ENCODE measurements at regions not wholly inside any gene's neighbourhood (a gene's known extent, or its start where the extent isn't known, plus 50 kb on each side); places are given as distances from the start of the nearest gene placed in this dataset.
"Not testable (repeated sequence)": the region's sequence is repeated elsewhere in the genome, so short reads cannot be mapped to it uniquely, and the experiment has no call there.

DNA sequence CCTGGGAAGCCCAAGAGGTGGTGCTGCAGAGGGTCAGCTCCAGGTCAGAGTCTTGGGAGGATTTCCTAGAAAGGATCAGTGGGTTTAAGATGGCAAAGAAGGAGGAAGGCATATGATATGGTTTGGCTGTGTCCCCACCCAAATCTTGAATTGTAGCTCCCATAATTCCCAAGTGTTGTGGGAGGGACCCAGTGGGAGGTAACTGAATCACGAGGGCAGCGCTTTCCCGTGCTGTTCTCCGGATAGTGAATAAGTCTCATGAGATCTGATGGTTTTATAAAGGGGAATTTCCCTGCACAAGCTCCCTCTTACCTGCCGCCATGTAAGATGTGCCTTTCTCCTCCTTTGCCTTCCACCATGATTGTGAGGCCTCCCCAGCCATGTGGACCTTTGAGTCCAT is 240.4 kb downstream of the TOMM20 start:
- TF ChIP-seq ZNF24 (IDR thresholded peaks at IDR 0.05); POLR2AphosphoS2 (IDR thresholded peaks at IDR 0.05; ENCODE audit: low read depth, low read length): not testable (repeated sequence)
